Pancreas (tissue), 10 donors: ENCODE measurements at regions not wholly inside any gene's neighbourhood (a gene's known extent, or its start where the extent isn't known, plus 50 kb on each side); places are given as distances from the start of the nearest gene placed in this dataset.
"Not testable (repeated sequence)": the region's sequence is repeated elsewhere in the genome, so short reads cannot be mapped to it uniquely, and the experiment has no call there.

ENCODE experiments used
- ATAC-seq, 4 donors: fragments of 200-7000 bp; cut with Tn5 transposase; one replicate each; pipeline versions ENCODE4 v1.8.0 to v1.9.1; 2020; ENCODE audit warnings: mild to moderate bottlenecking in 4 of 4, moderate library complexity in 4 of 4
- DNase-seq, 6 donors: peaks; one replicate each; pipeline ENCODE4 v3.0.0-alpha.2; 2020
- FAIRE-seq: peaks from 2 replicates; lab custom pipeline; 2012; peaks lifted over from hg19 to GRCh38; lab: Jason Lieb, UNC
- H3K27ac ChIP-seq, 4 donors: fragments of 200-600 bp; sonication (generic); 1 replicate in 3 of 4; 2 replicates in 1 of 4; pipeline versions ENCODE4 v1.5.0 to v1.8.0; 2020
- H3K27me3 ChIP-seq, 4 donors: fragments of 200-600 bp; one replicate each; pipeline ENCODE4 v1.8.0; 2021
- H3K36me3 ChIP-seq, 3 donors: fragments of 200-600 bp; sonication (generic) in 1 of 3; one replicate each; pipeline versions ENCODE4 v1.5.0 to v1.8.0; 2020 to 2021
- H3K4me1 ChIP-seq, 3 donors: fragments of 200-600 bp; one replicate each; pipeline ENCODE4 v1.8.0; 2021
- H3K4me3 ChIP-seq, 4 donors: fragments of 200-600 bp; sonication (generic) in 2 of 4; one replicate each; pipeline versions ENCODE4 v1.5.0 to v1.8.0; 2020 to 2021
- H3K9me3 ChIP-seq, 4 donors: fragments of 200-600 bp; one replicate each; pipeline ENCODE4 v1.8.0; 2021
- CTCF ChIP-seq, 4 donors: fragments of 200-600 bp; sonication (generic) in 3 of 4; IDR thresholded peaks; one replicate each; pipeline versions ENCODE4 v1.5.0 to v1.8.0; 2021; ENCODE audit warnings: antibody characterized with exemption in 4 of 4
- WGBS, 2 donors: extraction: QIAGEN DNeasy Blood & Tissue Kit; methylation state at CpG; one replicate each; pipeline ENCODE4 v1.1.7; 2013; 5-methylcytosine and 5-hydroxymethylcytosine counted together
- intact Hi-C, 3 donors: fragments of 100-400 bp; cut with DNase I; formaldehyde crosslinking; loops; one replicate each; pipeline versions ENCODE4 v1.11.1 to v1.14.2; 2022
- donor health status: healthy with polysubstance abuse.
- donor health status: DM: no; HTN: no; CAD: no; lungs with moderate emphysema.
- donor health status: DM: no; HTN: no; CAD: no.
- donor health status: control.
- donor health status: control.
- donor health status: Bipolar disorder and iron deficiency.
- donor health status: DM: yes; HTN: yes; CAD: no.
- donor health status: DM: no; HTN: no; CAD: no.
- donor health status: DM: no; HTN: no; CAD: no.
- donor health status: DM: yes; HTN: yes; CAD: no.

- 28 to 35% methylated on average over 5 of the region's 5 CpGs for WGBS, 2 donors
- H3K27me3 ChIP-seq: no peaks in the 10 kb centered on the region
- no peak for DNase-seq
- H3K27ac ChIP-seq: no peak overlapping the region
- H3K36me3 ChIP-seq: no peaks in the 10 kb centered on the region
- peaks cover 8 to 18% (median 14%) of the 10 kb centered on the region in 3 donors for H3K4me1 ChIP-seq
- no peaks in the 10 kb centered on the region for H3K9me3 ChIP-seq
- no peak for ATAC-seq
- TF ChIP-seq CTCF (IDR thresholded peaks at IDR 0.05): no peak
- H3K4me3 ChIP-seq: no peak overlapping the region
- intact Hi-C loops: no loop called here
- FAIRE-seq: no peak
Measured at GRCh38 chr9:84514421-84514820, 155.1 kb upstream of the NTRK2 start.

GRCh38 chr9:84517026-84517425, 152.5 kb upstream of the NTRK2 start:
- intact Hi-C loops: no loop called here
- no peak for TF ChIP-seq CTCF (IDR thresholded peaks at IDR 0.05)
- DNase-seq (no peak), ATAC-seq (no peak), FAIRE-seq (no peak)
- no peak overlapping the region for H3K4me3 ChIP-seq
- no peaks in the 10 kb centered on the region for H3K27me3 ChIP-seq
- no peaks in the 10 kb centered on the region for H3K9me3 ChIP-seq
- H3K36me3 ChIP-seq: no peaks in the 10 kb centered on the region
- WGBS, 2 donors: 90 to 93% methylated on average over 5 of the region's 5 CpGs
- no peak overlapping the region for H3K27ac ChIP-seq
- H3K4me1 ChIP-seq: peaks cover 8 to 18% (median 14%) of the 10 kb centered on the region in 3 donors

- intact Hi-C loops: no loop called here
- TF ChIP-seq CTCF (IDR thresholded peaks at IDR 0.05): no peak
Measured at GRCh38 chr9:84519413-84519812, 150.1 kb upstream of the NTRK2 start.

GRCh38 chr9:84521208-84521607, 148.3 kb upstream of the NTRK2 start:
- FAIRE-seq (no peak), ATAC-seq (no peak), DNase-seq (no peak)

More at GRCh38 chr9:84519413-84519812, 150.1 kb upstream of the NTRK2 start:
- ATAC-seq (no peak), FAIRE-seq (no peak), DNase-seq (no peak)
- Histone ChIP-seq H3K4me1 (no peaks in the 10 kb centered on the region), H3K36me3 (no peaks in the 10 kb centered on the region), H3K27me3 (no peaks in the 10 kb centered on the region), H3K27ac (no peak overlapping the region), H3K9me3 (no peaks in the 10 kb centered on the region), H3K4me3 (no peak overlapping the region)
- whole genome bisulfite sequencing, 2 donors: 80 to 89% methylated on average over 5 of the region's 5 CpGs

GRCh38 chr9:84526211-84526610, 143.3 kb upstream of the NTRK2 start:
- H3K27ac ChIP-seq, FAIRE-seq, ATAC-seq, H3K9me3 ChIP-seq, H3K36me3 ChIP-seq, H3K4me3 ChIP-seq, DNase-seq, H3K27me3 ChIP-seq, intact Hi-C loops, H3K4me1 ChIP-seq: not testable (repeated sequence)
- WGBS, 2 donors: 91 to 95% methylated on average over 25 to 26 of the region's 26 CpGs

More at GRCh38 chr9:84521208-84521607, 148.3 kb upstream of the NTRK2 start:
- no peak overlapping the region for H3K4me3 ChIP-seq
- 57 to 65% methylated on average over 3 of the region's 3 CpGs for whole genome bisulfite sequencing, 2 donors
- intact Hi-C loops: no loop called here
- H3K36me3 ChIP-seq: no peaks in the 10 kb centered on the region
- H3K27ac ChIP-seq: no peak overlapping the region
- TF ChIP-seq CTCF (IDR thresholded peaks at IDR 0.05): no peak
- no peaks in the 10 kb centered on the region for H3K27me3 ChIP-seq
- no peaks in the 10 kb centered on the region for H3K4me1 ChIP-seq
- no peaks in the 10 kb centered on the region for H3K9me3 ChIP-seq

- 96% methylated on average over 35 to 49 of the region's 49 CpGs for WGBS, 2 donors
- intact Hi-C loops, FAIRE-seq, H3K27me3 ChIP-seq, ATAC-seq, H3K27ac ChIP-seq, H3K36me3 ChIP-seq, H3K4me1 ChIP-seq, H3K4me3 ChIP-seq, H3K9me3 ChIP-seq: not testable (repeated sequence)
- DNase-seq: peak in 1 of 6 donors; percentile 61
Measured at GRCh38 chr9:84527060-84527720, 142.3 kb upstream of the NTRK2 start.

GRCh38 chr9:84535973-84536372, 133.6 kb upstream of the NTRK2 start:
- intact Hi-C loops, FAIRE-seq, H3K4me1 ChIP-seq, H3K9me3 ChIP-seq, ATAC-seq, H3K27me3 ChIP-seq, DNase-seq, H3K4me3 ChIP-seq, H3K27ac ChIP-seq, H3K36me3 ChIP-seq: not testable (repeated sequence)
- WGBS, 2 donors: 41 to 49% methylated on average over 9 to 10 of the region's 10 CpGs
